GM21360 (cell line): ENCODE measurements at regions not wholly inside any gene's neighbourhood (a gene's known extent, or its start where the extent isn't known, plus 50 kb on each side); places are given as distances from the start of the nearest gene placed in this dataset.
"Not testable (repeated sequence)": the region's sequence is repeated elsewhere in the genome, so short reads cannot be mapped to it uniquely, and the experiment has no call there.

Experiments used
- ATAC-seq: cut with Tn5 transposase; IDR thresholded peaks from one replicate; pipeline ENCODE4 v1.9.1; 2021; ENCODE audit warnings: mild to moderate bottlenecking, moderate library complexity; ENCODE audit not compliant: unreplicated experiment

GRCh38 chr1:113185463-113186104 lies 112.6 kb downstream of the LRIG2 start:
- peak; percentile 97 for ATAC-seq

GRCh38 chr1:113190078-113190477 lies 117.1 kb downstream of the LRIG2 start:
- ATAC-seq, result no peak

- ATAC-seq, result no peak
Measured at GRCh38 chr1:113190930-113191329, 117.9 kb downstream of the LRIG2 start.

GRCh38 chr1:113191579-113192076 lies 118.6 kb downstream of the LRIG2 start:
- ATAC-seq, result peak; percentile 81

- peak; percentile 13 for ATAC-seq
Measured at GRCh38 chr1:113192242-113192641, 119.2 kb downstream of the LRIG2 start.

GRCh38 chr1:113192980-113193379 lies 120.0 kb downstream of the LRIG2 start:
- ATAC-seq, result no peak

GRCh38 chr1:113194846-113195830 lies 122.1 kb downstream of the LRIG2 start:
- no peak for ATAC-seq

GRCh38 chr1:113197719-113198330 lies 124.8 kb downstream of the LRIG2 start:
- no peak for ATAC-seq

GRCh38 chr1:113198806-113199205 lies 125.8 kb downstream of the LRIG2 start:
- no peak for ATAC-seq

GRCh38 chr1:113199760-113200455 lies 126.9 kb downstream of the LRIG2 start:
- no peak for ATAC-seq

GRCh38 chr1:113201560-113201959 lies 128.6 kb downstream of the LRIG2 start:
- ATAC-seq, result no peak

GRCh38 chr1:113205980-113206766 lies 133.2 kb downstream of the LRIG2 start:
- no peak for ATAC-seq

GRCh38 chr1:113207019-113207418 lies 134.0 kb downstream of the LRIG2 start:
- ATAC-seq, result no peak

- no peak for ATAC-seq
Measured at GRCh38 chr1:113207457-113207856, 134.5 kb downstream of the LRIG2 start.

GRCh38 chr1:113208425-113208824 lies 135.4 kb downstream of the LRIG2 start:
- not testable (repeated sequence) for ATAC-seq

GRCh38 chr1:113210248-113210647 lies 137.2 kb downstream of the LRIG2 start:
- ATAC-seq, result no peak

GRCh38 chr1:113211467-113211866 lies 138.5 kb downstream of the LRIG2 start:
- no peak for ATAC-seq

- ATAC-seq, result no peak
Measured at GRCh38 chr1:113215015-113215414, 142.0 kb downstream of the LRIG2 start.

- ATAC-seq, result no peak
Measured at GRCh38 chr1:113216664-113217063, 143.7 kb downstream of the LRIG2 start.
